Neural progenitor cell (in vitro differentiated cells): ENCODE measurements at regions not wholly inside any gene's neighbourhood (a gene's known extent, or its start where the extent isn't known, plus 50 kb on each side); places are given as distances from the start of the nearest gene placed in this dataset.

ENCODE experiments used
- DNase-seq: peaks from one replicate; pipeline ENCODE4 v3.0.0-alpha.2; 2016; ENCODE audit warnings: low spot score
- H2AFZ ChIP-seq: fragments of 200-600 bp; sonication (generic); replicated peaks from 2 replicates; pipeline ENCODE4 v1.6.1; 2016; ENCODE audit warnings: antibody characterized with exemption
- H3F3A ChIP-seq: fragments of 200-600 bp; sonication (generic); 2 replicates; pipeline ENCODE4 v1.6.1; 2016; ENCODE audit warnings: antibody characterized with exemption, low read depth
- H3K27ac ChIP-seq: fragments of 200-600 bp; sonication (generic); 2 replicates; pipeline ENCODE4 v1.5.1; 2016; ENCODE audit warnings: mild to moderate bottlenecking
- H3K27me3 ChIP-seq: fragments of 200-600 bp; sonication (generic); 2 replicates; pipeline ENCODE4 v1.6.1; 2016; ENCODE audit warnings: mild to moderate bottlenecking, moderate library complexity
- H3K36me3 ChIP-seq: fragments of 200-600 bp; sonication (generic); 2 replicates; pipeline ENCODE4 v1.5.1; 2016
- H3K4me1 ChIP-seq: fragments of 200-600 bp; sonication (generic); 2 replicates; pipeline ENCODE4 v1.6.1; 2016; ENCODE audit warnings: mixed run types
- H3K4me2 ChIP-seq: fragments of 200-600 bp; sonication (generic); 2 replicates; pipeline ENCODE4 v1.6.1; 2016
- H3K4me3 ChIP-seq: fragments of 200-600 bp; sonication (generic); 2 replicates; pipeline ENCODE4 v1.5.1; 2016
- H3K79me2 ChIP-seq: fragments of 200-600 bp; sonication (generic); 2 replicates; pipeline ENCODE4 v1.6.1; 2016; ENCODE audit warnings: low read depth
- H3K9ac ChIP-seq: fragments of 200-600 bp; sonication (generic); 2 replicates; pipeline ENCODE4 v1.6.1; 2016
- H3K9me3 ChIP-seq: fragments of 200-600 bp; sonication (generic); 2 replicates; pipeline ENCODE4 v1.5.1; 2016; ENCODE audit warnings: low read depth
- H4K20me1 ChIP-seq: fragments of 200-600 bp; sonication (generic); 2 replicates; pipeline ENCODE4 v1.6.1; 2016; ENCODE audit warnings: low read depth
- H3K27ac Mint-ChIP-seq: 3 replicates; pipeline ENCODE4 v1.8.0; 2021; ENCODE audit warnings: mixed read lengths
- H3K27me3 Mint-ChIP-seq: 2 replicates; pipeline ENCODE4 v1.8.0; 2022; ENCODE audit warnings: low read depth, mild to moderate bottlenecking, inconsistent platforms, moderate library complexity, mixed read lengths; ENCODE audit not compliant: insufficient read depth
- H3K36me3 Mint-ChIP-seq: 3 replicates; pipeline ENCODE4 v1.8.0; 2021; ENCODE audit warnings: mixed read lengths
- H3K4me1 Mint-ChIP-seq: 3 replicates; pipeline ENCODE4 v1.8.0; 2021; ENCODE audit warnings: mixed read lengths
- H3K4me3 Mint-ChIP-seq: 3 replicates; pipeline ENCODE4 v1.8.0; 2021; ENCODE audit warnings: mild to moderate bottlenecking, moderate library complexity, mixed read lengths
- H3K9me3 Mint-ChIP-seq: 3 replicates; pipeline ENCODE4 v1.8.0; 2020; ENCODE audit warnings: mixed read lengths
- EZH2 ChIP-seq: fragments of 200-600 bp; sonication (generic); IDR thresholded peaks from 2 replicates; pipeline ENCODE4 v1.6.1; 2017; ENCODE audit warnings: antibody characterized with exemption, mild to moderate bottlenecking, moderate library complexity
- EZH2phosphoT487 ChIP-seq: fragments of 200-600 bp; sonication (generic); IDR thresholded peaks from 2 replicates; pipeline ENCODE4 v1.6.1; 2017; ENCODE audit warnings: antibody characterized with exemption
- TF ChIP-seq, protein P1 (sequence below): fragments of 200-600 bp; sonication (generic); IDR thresholded peaks from 2 replicates; pipeline ENCODE4 v1.5.1; 2017; ENCODE audit warnings: antibody characterized with exemption, mild to moderate bottlenecking

DNA sequence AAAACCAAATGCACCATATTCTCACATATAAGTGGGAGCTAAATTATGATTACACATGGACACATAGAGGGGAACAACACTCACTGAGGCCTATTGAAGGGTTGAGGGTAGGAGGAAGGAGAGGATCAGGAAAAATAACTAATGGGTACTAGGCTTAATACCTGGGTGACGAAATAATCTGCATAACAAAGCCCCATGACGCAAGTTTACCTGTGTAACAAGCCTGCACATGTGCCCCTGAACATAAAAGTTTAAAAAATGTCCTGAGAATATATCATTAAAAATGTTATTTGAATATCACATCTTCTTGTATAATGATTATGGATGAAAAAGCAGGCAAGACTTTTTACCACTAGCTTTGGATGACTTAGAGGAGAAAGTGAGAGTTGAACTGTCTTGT, 138.0 kb upstream of the NOVA1 start:
- Mint-ChIP-seq H3K27ac (no peak overlapping the region), H3K4me1 (no peaks in the 10 kb centered on the region), H3K36me3 (no peaks in the 10 kb centered on the region), H3K4me3 (no peak overlapping the region), H3K27me3 (no peaks in the 10 kb centered on the region), H3K9me3 (no peaks in the 10 kb centered on the region)
- H3K9ac ChIP-seq = no peak overlapping the region
- DNase-seq = no peak
- no peak overlapping the region for H2AFZ ChIP-seq
- H3K27ac ChIP-seq = no peak overlapping the region
- TF ChIP-seq, protein P1, sequence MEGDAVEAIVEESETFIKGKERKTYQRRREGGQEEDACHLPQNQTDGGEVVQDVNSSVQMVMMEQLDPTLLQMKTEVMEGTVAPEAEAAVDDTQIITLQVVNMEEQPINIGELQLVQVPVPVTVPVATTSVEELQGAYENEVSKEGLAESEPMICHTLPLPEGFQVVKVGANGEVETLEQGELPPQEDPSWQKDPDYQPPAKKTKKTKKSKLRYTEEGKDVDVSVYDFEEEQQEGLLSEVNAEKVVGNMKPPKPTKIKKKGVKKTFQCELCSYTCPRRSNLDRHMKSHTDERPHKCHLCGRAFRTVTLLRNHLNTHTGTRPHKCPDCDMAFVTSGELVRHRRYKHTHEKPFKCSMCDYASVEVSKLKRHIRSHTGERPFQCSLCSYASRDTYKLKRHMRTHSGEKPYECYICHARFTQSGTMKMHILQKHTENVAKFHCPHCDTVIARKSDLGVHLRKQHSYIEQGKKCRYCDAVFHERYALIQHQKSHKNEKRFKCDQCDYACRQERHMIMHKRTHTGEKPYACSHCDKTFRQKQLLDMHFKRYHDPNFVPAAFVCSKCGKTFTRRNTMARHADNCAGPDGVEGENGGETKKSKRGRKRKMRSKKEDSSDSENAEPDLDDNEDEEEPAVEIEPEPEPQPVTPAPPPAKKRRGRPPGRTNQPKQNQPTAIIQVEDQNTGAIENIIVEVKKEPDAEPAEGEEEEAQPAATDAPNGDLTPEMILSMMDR = no peak
- TF ChIP-seq EZH2 (no peak), EZH2phosphoT487 (no peak)
- no peaks in the 10 kb centered on the region for H4K20me1 ChIP-seq
- H3K4me2 ChIP-seq = no peak overlapping the region
- H3K36me3 ChIP-seq = no peaks in the 10 kb centered on the region
- H3K4me1 ChIP-seq = no peaks in the 10 kb centered on the region
- no peaks in the 10 kb centered on the region for H3K9me3 ChIP-seq
- H3K27me3 ChIP-seq = no peaks in the 10 kb centered on the region
- no peak overlapping the region for H3K4me3 ChIP-seq
- no peaks in the 10 kb centered on the region for H3F3A ChIP-seq
- H3K79me2 ChIP-seq = no peaks in the 10 kb centered on the region

DNA sequence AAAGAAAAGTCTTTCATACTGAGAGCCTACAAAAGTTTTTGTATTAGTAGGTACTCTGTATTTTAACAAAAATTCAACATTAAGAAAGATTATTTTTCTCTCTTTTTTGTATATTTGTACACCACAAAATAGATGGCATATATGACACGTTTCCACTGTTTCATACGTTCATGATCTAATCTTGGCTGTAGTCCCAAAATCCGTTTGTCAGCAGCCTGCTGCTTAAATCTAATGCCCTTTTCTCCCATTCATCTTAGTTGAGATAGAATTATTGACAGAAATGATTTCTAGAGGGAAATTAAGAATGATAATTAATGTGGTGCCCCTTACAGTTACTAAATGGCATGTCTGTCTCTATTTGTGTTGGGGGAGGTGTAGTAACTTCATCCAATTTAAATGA, 140.7 kb upstream of the NOVA1 start:
- TF ChIP-seq, protein P1 = no peak
- TF ChIP-seq EZH2 (no peak), EZH2phosphoT487 (no peak)
- Histone ChIP-seq H3K36me3 (no peaks in the 10 kb centered on the region), H3K27ac (no peak overlapping the region), H3K4me2 (no peak overlapping the region), H3F3A (no peaks in the 10 kb centered on the region), H3K4me3 (no peak overlapping the region), H3K9me3 (no peaks in the 10 kb centered on the region), H3K9ac (no peak overlapping the region), H3K27me3 (no peaks in the 10 kb centered on the region), H4K20me1 (no peaks in the 10 kb centered on the region), H3K4me1 (no peaks in the 10 kb centered on the region), H2AFZ (no peak overlapping the region), H3K79me2 (no peaks in the 10 kb centered on the region)
- Mint-ChIP-seq H3K27ac (no peak overlapping the region), H3K9me3 (no peaks in the 10 kb centered on the region), H3K27me3 (no peaks in the 10 kb centered on the region), H3K4me3 (no peak overlapping the region), H3K4me1 (no peaks in the 10 kb centered on the region), H3K36me3 (no peaks in the 10 kb centered on the region)
- no peak for DNase-seq

DNA sequence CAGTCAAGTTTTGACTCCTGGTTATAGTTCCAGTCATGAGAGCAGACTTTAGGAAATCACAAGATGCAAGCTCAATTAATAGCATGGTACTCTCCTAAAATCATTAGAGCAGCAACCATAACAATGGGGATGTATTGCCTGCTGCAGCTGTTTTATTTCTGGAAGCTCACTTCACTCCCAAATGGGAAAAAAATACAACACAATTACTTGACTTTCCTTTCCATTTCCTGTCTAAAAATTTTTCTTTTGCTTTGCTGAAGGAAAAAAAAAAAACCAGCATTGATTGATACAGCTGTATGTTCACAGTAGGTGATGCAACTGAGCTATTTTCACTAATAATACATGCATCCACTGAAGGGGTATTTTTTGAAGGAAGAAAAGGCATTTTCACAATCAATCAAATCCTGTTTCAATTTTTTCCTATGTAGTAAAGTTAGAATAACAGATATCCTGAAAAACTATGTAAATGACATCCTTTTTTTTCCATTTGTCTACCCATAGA, 143.9 kb upstream of the NOVA1 start:
- no peak overlapping the region for H2AFZ ChIP-seq
- H3K9ac ChIP-seq = no peak overlapping the region
- no peaks in the 10 kb centered on the region for H3K4me1 ChIP-seq
- no peaks in the 10 kb centered on the region for H3K79me2 ChIP-seq
- no peaks in the 10 kb centered on the region for H3F3A ChIP-seq
- H3K4me3 ChIP-seq = no peak overlapping the region
- no peaks in the 10 kb centered on the region for H3K36me3 ChIP-seq
- Mint-ChIP-seq H3K27ac (no peak overlapping the region), H3K4me1 (no peaks in the 10 kb centered on the region), H3K4me3 (no peak overlapping the region), H3K27me3 (no peaks in the 10 kb centered on the region), H3K9me3 (no peaks in the 10 kb centered on the region), H3K36me3 (no peaks in the 10 kb centered on the region)
- H4K20me1 ChIP-seq = no peaks in the 10 kb centered on the region
- no peak for DNase-seq
- H3K9me3 ChIP-seq = no peaks in the 10 kb centered on the region
- no peak overlapping the region for H3K27ac ChIP-seq
- no peaks in the 10 kb centered on the region for H3K27me3 ChIP-seq
- H3K4me2 ChIP-seq = no peak overlapping the region
- TF ChIP-seq, protein P1 = no peak
- TF ChIP-seq EZH2 (no peak), EZH2phosphoT487 (no peak)
